Head of caudate nucleus (tissue), 42 donors: ENCODE measurements at regions not wholly inside any gene's neighbourhood (a gene's known extent, or its start where the extent isn't known, plus 50 kb on each side); places are given as distances from the start of the nearest gene placed in this dataset.
"Not testable (repeated sequence)": the region's sequence is repeated elsewhere in the genome, so short reads cannot be mapped to it uniquely, and the experiment has no call there.

Experiments used
- DNase-seq, 42 donors: peaks; one replicate each; pipeline versions ENCODE4 v3.0.0 to v3.0.0-alpha.2; 2020 to 2021; ENCODE audit warnings: mixed read lengths in 7 of 42
- intact Hi-C: fragments of 100-400 bp; cut with DNase I; formaldehyde crosslinking; loops from one replicate; pipeline ENCODE4 v1.15.0; 2022

DNA sequence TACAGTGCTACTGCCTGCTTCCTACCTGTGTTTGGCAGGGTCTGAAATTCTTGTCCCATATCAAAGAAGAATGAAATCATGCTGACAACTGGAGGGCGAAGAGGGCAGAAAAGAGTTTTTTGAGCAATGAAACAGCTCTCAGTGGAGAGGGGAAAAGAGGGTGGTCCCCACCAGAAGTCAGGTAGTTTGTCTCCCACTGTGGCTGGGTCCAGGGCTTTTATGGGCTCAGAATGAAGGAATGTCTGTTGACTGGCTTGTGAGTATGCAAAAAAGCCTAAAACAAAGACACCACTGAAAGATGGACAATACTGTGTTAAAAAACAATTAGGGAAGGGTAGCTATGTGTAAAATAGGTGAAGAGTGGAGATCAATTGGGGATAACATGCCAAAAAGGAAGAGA is 115.0 kb downstream of the ADAM29 start:
- intact Hi-C loops, result no loop called here
- DNase-seq, result no peak

DNA sequence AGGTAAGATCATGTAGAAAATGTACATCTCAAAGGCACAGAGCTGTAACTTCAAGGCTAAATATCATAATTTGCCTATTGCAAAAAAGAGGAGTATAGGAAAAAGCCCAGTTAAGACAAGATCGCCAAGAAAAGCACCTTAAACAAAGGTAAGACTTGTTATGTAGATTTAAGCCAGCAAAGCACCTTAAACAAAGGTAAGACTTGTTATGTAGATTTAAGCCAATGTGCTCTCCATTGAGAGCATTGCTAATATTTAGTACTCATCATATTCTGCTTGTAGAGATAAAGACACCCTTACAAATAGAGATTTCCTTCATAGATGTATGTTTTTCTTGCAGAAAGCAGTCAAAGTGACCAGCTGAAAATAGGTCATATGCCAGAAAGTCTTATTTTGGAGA is 115.8 kb downstream of the ADAM29 start:
- DNase-seq, result no peak
- intact Hi-C loops, result no loop called here

DNA sequence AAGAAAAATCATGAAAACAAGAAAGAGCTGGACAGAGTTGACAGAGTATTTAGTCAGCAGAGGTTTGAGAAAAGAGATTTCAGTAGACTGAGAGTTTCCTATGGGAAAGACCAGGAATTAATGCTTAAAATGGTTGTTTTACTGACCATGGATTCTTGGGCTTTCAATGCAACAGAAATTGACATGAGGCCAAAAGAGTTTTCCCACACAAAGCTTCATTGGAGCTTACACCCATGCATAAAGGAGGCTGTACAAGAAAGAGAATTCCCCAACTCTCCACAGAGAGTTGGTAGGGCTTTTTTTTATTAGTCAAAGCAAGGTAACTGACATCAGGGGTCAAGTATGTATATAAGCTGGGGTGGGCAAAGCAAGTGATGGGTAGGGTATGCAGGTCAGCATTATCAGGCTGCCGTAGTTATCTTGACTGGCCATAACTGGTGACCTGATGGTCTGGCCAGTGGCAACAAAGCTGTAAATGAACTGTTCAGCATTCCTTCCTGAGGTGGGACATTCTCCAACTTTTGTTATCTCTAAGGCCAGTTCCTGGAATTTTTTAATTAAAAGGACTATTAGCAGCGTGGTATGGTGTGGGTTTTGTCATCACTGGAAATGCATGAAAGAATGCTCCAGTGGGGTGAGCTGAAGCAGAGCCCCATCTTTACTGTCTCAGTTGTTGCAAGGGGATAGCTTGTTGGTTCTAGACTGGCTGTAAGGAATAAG is 117.0 kb downstream of the ADAM29 start:
- no peak for DNase-seq
- intact Hi-C loops, result no loop called here

DNA sequence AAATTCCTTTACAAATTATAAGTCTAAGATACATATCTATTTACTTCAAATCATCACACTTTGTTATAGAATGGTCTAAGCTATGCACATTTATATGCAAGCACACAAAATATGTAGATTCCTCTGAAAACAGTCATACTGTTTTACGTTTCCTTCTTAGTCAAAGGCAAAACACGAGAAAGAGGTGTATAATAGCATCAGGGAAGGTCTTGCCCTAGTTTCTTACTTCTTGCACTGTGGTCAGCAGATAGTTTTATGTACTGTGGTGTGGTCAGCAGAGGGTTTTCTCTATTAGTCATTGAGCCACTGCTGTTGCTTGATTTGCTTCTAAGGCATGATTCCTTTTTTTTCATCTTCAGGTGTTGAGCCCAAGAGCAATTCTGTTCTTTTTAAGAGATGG is 117.7 kb downstream of the ADAM29 start:
- intact Hi-C loops, result no loop called here
- no peak for DNase-seq

DNA sequence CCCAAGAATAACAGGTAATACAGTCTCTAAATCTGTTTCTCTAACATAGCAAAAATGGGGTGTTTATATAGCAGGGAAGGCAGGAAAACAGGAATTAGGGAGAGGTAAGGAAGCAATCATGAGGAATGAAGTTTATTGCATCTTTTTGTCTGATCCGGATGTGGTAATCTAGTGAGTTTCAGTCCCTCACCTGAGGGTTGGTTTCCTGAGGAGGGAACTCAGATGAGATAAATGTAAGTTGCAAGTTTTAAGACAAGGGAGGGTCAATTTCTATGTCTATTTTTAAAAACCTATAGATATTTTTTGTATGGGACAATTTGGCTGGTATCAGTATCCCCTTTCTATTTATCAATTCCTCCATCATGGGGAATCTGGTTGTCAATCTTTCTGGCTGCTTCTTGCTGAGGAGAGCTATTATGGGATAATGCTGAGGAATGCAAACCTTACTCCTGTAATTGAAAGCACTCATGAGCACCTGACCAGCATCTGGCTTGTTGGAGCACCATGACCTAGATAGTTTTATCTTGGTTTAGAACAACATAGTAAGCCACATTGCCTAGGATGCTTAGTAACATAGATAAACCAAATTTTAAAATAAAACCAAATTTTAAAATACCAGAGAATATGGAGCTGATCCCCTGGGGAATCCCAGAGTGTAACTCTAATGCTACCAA is 130.1 kb downstream of the ADAM29 start:
- intact Hi-C loops, result no loop called here
- DNase-seq, result no peak

DNA sequence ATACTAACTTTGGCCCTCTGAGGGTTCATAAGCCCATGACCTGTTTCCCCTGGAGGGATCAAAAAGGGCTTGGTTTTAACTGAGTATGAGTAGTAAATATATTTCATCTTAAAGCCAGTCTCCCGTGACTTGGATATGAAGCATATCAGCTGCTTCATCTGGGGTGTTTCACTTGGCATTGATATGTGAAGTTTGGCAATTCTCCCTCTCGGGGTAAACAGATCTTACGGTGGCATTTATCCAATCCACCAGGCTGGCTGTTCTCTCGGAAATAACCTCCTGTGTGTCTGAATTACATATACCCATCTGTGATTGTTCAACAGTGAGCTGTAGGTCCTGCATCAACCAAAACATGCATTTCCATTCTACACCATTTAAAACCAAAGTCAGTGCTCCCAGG is 130.7 kb downstream of the ADAM29 start:
- DNase-seq, result no peak

DNA sequence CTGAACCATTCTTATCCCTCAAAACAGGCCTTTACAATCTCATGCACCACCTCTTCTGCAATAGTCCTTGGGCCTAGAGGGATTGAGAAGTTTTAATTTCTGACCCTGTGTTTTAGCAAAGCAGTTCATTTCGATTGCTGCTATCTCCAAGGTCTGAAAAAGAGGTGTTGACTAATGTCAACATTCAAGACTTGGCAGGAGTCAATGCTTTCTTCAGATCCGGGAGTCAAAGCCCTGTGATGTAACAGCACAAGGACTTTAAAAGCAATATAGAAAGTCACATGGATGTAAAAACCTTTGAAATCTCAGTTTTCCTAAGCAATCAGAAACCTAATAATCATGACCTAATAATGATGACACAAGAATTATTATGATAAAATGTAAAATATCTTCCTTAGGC is 133.8 kb downstream of the ADAM29 start:
- DNase-seq, result no peak
- intact Hi-C loops, result no loop called here

More for the DNA sequence above, 130.7 kb downstream of the ADAM29 start:
- intact Hi-C loops, result no loop called here

DNA sequence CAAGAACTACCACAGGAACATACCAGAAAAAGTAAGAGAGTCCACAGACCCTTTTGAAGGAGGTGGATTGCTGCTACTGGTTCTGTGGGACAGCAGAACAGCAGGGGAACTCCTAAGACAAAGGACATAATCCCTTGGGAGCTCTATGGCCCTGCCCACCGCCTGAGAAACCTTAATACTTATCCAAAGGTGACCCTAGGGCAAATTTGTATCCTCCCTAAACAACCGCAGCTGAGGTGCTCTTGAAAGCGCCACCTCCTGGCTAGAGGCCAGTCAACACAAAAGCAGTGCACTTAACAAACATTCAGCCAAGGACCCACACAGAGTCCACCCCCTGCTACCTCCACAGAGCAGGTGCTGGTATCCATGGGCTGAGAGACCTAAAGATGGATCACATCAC is 136.8 kb downstream of the ADAM29 start:
- DNase-seq, result no peak

DNA sequence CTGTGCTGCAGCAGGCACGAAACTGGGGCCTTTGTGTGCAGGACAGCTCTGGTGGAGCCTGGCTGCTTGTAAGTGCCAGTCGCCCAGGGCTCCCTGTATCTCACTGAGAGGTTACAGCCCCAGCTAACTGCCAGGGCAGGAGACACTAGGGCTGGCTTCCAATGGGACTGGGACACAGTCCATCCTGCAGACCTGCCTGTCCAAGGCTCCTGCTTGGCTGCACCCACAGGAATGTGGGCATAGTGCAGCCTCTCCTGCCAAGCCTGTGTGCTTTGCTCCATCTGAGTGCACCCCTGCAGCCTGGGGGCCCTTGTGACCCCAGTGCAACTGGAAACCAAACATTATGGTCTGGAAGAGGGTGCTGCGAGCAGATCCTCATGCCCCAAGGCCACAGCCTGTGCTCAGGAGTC is 144.0 kb downstream of the ADAM29 start:
- DNase-seq, result no peak
- intact Hi-C loops, result no loop called here

More for the DNA sequence above, 136.8 kb downstream of the ADAM29 start:
- intact Hi-C loops, result no loop called here

DNA sequence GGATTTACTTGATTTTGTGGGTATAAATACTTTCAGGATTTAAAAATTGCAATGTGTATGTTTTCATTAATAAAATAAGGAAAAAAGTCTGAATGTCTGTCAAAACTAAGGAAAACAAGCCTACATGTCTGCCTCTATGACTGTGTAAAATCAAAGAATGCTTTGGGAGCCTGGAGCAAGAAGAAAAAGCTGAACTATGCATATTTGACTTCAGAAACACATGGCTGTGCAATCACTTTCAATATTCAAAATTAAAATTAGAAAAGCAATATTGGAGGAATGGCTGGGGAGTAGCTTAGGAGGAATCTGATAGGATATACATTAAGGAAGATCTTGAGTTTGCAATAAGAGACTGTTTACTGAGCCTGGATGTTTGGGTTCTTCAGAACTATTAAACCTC is 147.1 kb downstream of the ADAM29 start:
- intact Hi-C loops, result no loop called here
- no peak for DNase-seq

DNA sequence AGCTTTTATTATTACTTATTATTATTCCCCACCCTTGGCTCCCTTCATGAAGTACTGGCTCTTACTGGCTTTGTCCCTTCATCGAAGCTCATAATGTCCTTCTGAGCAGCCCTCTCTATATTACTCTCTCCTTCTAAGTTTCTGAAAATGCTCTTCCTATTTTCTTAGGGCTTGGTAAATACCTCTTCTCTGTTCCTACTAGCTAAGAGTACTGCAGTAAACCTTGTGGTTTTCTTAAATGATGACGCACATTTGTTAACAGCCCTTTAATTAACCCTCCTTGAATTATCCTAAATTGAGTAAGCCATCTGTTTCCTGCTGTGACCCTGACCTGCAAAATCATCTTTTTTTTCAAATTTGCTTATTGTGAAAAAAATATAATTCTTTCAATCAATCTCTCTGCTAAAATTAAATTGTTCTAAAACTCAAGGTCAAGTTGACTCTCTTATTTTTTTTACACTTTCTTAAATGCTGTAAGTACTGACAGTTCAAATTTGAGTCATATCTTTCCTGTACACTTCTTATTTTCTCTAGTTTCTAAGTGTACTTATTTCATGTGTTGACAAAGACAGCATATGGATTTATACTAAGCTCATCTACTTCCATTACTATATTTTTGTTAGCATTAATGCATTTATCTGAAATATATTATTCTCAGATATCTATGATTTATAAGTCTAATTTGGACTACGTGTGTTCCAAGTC is 148.9 kb downstream of the ADAM29 start:
- intact Hi-C loops, result no loop called here
- DNase-seq, result no peak

DNA sequence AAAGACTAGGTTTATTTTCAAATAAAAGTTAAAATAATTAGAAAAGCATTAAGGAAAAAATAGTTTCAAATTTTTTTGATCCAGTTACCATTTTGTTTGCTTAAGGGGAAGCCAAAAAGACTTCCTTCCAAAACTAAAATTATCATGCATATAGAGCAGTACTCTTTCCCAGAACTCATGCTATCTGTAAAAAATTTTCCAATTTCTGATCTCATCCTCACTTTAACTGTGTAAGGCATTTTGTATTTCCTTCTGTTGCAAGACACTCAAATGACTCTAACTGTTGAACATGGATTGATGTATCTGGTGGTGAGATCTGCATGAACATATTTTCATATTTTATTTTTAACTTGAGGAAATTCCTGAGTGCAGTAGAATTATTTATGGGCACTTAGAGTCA is 150.1 kb downstream of the ADAM29 start:
- intact Hi-C loops, result no loop called here
- DNase-seq, result no peak

DNA sequence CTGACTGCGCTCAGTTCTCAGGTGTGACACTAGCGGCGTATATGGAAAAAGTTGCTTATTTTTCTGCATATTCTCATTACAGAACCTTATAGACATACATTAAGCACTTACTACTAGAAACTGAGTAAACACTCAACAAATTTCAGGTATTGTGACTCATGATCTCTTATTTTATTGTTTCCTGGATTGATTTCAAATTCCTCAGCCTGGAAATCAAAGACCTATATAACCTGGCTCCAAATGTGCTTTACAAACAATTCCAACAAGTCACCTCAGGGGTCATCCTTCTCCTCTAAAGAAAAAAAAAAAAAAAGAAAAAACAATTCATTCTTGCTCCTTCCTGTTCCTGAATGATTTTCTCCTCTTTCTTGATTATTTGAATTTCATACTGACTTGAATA is 152.3 kb downstream of the ADAM29 start:
- intact Hi-C loops, result no loop called here
- DNase-seq, result no peak

DNA sequence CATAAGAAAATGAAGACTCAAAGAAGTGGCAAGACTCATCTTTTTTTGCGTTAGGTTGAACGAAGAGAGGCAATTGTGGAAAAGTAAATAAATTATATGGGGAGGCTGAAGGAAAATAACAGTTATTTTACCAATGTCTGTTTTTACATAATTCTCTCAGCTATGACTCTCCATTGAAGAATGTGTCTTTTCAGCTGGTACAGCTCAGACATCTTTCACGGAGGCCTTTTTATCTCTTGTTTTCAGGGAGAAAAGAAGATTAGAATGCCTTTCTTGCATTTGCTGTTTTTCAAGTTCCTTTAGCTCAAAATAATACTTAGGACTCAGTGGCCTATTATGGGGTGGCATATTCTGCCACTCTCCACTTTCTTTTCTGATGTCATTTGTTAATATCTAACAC is 153.0 kb downstream of the ADAM29 start:
- intact Hi-C loops, result no loop called here
- DNase-seq, result no peak

DNA sequence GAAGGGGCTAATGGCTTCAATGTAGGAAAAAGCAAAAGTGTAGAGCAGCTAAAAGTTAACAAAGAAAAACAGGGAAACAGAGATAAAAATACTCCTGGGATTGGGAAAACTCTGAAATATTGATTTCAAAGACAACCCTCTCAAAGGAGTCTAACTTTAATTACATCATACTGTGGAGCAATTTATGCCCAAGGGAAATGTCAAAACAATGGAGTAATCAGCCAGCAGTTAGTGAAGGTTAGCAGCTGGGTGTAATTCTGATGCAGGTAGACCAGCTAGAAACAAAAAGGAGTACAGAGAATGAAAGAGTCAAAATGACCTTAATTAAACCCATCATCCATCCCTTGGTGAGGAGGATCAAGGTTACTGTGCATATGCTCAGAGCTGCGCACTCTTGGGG is 169.0 kb downstream of the ADAM29 start:
- no peak for DNase-seq

DNA sequence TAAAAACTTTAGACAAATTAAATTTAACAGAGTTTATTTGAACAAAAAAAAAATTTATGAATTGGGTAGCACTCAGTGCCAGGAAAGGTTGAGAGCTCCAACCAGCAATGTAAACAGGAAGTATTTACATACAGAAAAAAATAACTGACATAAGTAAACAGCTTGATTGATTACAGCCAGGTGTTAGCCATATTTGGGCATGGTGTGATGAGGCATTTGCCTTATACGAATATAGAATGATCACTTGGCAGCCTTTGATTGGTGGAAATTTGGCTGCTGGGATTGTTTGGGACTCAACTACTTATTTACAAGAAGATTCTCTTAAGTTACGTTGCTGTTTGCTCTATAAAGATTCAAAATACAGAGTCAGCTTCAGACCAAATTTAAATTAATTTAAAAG is 172.0 kb downstream of the ADAM29 start:
- intact Hi-C loops, result no loop called here

More for the DNA sequence above, 169.0 kb downstream of the ADAM29 start:
- intact Hi-C loops, result no loop called here

DNA sequence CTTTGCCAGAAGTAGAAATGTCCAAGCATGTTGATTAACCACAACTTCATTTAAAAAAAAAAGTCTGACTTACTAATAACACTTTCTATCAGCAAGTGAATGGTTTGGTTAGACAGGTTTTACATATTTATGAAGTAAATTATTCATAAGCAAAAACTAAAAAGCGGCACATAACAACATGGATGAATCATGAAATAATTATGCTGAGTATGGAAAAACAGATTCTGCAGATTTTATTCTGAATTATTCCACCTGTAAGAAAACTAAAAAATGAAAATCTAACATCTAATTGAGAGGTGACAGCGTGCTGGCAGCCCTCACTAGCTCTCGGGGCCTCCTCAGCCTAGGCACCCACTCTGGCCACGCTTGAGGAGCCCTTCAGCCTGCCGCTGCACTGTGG is 173.5 kb downstream of the ADAM29 start:
- no peak for DNase-seq
- intact Hi-C loops, result no loop called here

More for the DNA sequence above, 172.0 kb downstream of the ADAM29 start:
- no peak for DNase-seq

DNA sequence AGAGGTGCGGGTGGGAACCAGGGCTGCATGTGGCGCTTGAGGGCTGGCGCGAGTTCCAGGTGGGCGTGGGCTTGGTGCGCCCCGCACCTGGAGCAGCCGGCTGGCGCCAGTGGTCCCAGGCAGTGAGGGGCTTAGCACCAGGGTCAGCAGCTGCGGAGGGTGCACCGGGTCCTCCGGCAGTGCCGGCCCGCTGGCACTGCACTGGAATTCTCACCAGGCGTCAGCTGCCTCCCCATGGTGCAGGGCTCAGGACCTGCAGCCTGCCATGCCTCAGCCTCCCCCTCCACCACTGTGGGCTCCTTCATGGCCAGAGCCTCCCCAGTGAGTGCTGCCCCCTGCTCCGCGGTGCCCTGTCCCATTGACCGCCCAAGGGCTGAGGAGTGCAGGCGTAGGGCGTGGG is 174.0 kb downstream of the ADAM29 start:
- intact Hi-C loops, result no loop called here
- no peak for DNase-seq

DNA sequence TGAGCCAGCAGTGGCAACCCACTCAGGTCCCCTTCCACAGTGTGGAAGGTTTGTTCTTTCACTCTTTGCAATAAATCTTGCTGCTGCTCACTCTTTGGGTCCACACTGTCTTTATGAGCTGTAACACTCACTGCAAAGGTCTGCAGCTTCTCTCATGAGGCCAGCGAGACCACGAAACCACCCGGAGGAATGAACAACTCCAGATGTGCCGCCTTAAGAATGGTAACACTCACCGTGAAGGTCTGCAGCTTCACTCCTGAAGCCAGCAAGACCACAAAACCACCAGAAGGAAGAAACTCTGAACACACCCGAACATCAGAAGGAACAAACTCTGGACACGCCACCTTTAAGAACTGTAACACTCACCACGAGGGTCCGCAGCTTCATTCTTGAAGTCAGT is 174.9 kb downstream of the ADAM29 start:
- DNase-seq, intact Hi-C loops: not testable (repeated sequence)

DNA sequence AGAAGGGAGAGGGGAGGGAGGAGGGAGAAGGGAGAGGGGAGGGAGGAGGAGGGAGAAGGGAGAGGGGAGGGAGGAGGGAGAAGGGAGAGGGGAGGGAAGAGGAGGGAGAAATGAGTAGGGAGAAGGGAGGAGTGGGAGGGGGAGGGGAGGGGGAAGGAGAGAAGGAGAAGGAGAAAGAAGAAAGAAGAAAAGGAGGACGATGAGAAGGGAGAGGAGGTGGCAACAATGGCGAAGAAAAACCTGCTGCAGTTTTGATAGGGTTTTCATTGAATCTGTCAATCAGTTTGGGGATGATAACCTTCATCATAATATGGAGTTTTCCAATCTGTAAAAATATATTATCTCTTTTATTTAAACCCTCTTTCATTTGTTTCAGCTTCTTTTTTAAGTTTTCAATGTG is 185.2 kb downstream of the ADAM29 start:
- intact Hi-C loops, result no loop called here
- DNase-seq, result no peak

DNA sequence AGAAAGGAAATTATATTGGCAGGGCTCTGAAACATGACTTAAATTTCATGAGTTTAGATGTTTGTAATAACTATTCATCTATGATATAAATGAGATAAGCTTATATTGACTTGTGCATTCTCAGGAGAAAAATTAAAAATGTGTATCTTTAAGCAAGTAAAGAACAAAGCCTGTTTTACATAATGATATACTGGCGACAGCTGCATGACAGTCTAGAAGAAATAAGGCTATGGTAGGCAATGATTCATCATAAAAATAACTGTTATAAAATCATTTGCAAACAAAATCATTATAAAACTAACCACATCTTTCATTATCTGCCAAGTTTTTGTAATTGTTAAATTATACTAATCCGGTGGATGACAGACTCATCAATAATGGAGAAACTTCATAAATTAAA is 188.1 kb downstream of the ADAM29 start:
- intact Hi-C loops, result no loop called here
- DNase-seq, result no peak
